HepG2 (cell line): ENCODE measurements at regions not wholly inside any gene's neighbourhood (a gene's known extent, or its start where the extent isn't known, plus 50 kb on each side); places are given as distances from the start of the nearest gene placed in this dataset.
A peak's percentile ranks its signal among the peaks of the same experiment; 100 is the strongest.

ENCODE experiments used
- ATAC-seq: fragments of 200-7000 bp; cut with Tn5 transposase; 3 replicates; pipeline ENCODE4 v1.9.1; 2020; ENCODE audit warnings: mild to moderate bottlenecking, moderate library complexity
- BruUV-seq: library from RNA; stranded (reverse); fragments of 400-500 nt; replicated peaks from 2 replicates; lab custom pipeline; 2021; lab: Mats Ljungman, UMichigan
- CTCF ChIA-PET: fragments of 300-600 bp; formaldehyde crosslinking; extraction: SDS; loops from one replicate; lab custom pipeline; 2021; ENCODE audit warnings: low total read pairs, inconsistent platforms, low intra/inter-chr PET ratio; lab: Yijun Ruan, JAX
- POLR2A ChIA-PET: fragments of 350-600 bp; sonication (Branson Sonifier 250); formaldehyde crosslinking; loops from one replicate; lab custom pipeline; 2020; ENCODE audit warnings: antibody characterized with exemption, inconsistent platforms; lab: Yijun Ruan, JAX
- DNase-seq: peaks from one replicate; pipeline ENCODE4 v3.0.0-alpha.2; 2015; ENCODE audit warnings: low spot score
- FAIRE-seq: peaks from 3 replicates; lab custom pipeline; 2011; peaks lifted over from hg19 to GRCh38; lab: Jason Lieb, UNC
- H2AFZ ChIP-seq: one replicate; pipeline ENCODE4 v1.6.1; 2011; ENCODE audit warnings: low read length, inconsistent platforms
- H3K27ac ChIP-seq: fragments of 300-600 bp; 3 replicates; pipeline ENCODE4 v1.8.0; 2011; ENCODE audit warnings: mixed run types, mild to moderate bottlenecking, mixed read lengths, low read length, inconsistent platforms; ENCODE audit not compliant: insufficient read depth; ENCODE audit errors: extremely low read length
- H3K27me3 ChIP-seq, 2 experiments: fragments of 200-600 bp in 1 of 2; 2 replicates in 1 of 2; 3 replicates in 1 of 2; pipeline versions ENCODE4 v1.6.0 to v1.8.0; 2011; ENCODE audit warnings: low read length in 2 of 2, mild to moderate bottlenecking in 2 of 2, moderate library complexity in 2 of 2, inconsistent platforms in 1 of 2; ENCODE audit not compliant: insufficient read depth in 2 of 2, control insufficient read depth in 1 of 2
- H3K36me3 ChIP-seq, 2 experiments: fragments of 200-600 bp in 1 of 2; replicated peaks in 1 of 2; 2 replicates in 1 of 2; 3 replicates in 1 of 2; pipeline versions ENCODE4 v1.5.1 to v1.8.0; 2011; ENCODE audit warnings: low read length in 2 of 2, inconsistent platforms in 1 of 2; ENCODE audit not compliant: insufficient read depth in 2 of 2, control insufficient read depth in 1 of 2
- H3K4me1 ChIP-seq: 2 replicates; pipeline ENCODE4 v1.5.1; 2012; ENCODE audit warnings: low read length, inconsistent platforms; ENCODE audit not compliant: insufficient read depth
- H3K4me2 ChIP-seq: 2 replicates; pipeline ENCODE4 v1.6.0; 2011; ENCODE audit warnings: low read depth, low read length, inconsistent platforms
- H3K4me3 ChIP-seq, 3 experiments: fragments of 200-600 bp in 1 of 3; sonication (generic), shearing (Covaris generic) in 1 of 3; replicated peaks in 1 of 3; 2 replicates each; pipeline ENCODE4 v1.5.1; 2011 to 2016; ENCODE audit warnings: low read length in 3 of 3, inconsistent platforms in 2 of 3, low read depth in 2 of 3, mild to moderate bottlenecking in 2 of 3, control low read depth in 1 of 3, mixed read lengths in 1 of 3; ENCODE audit not compliant: insufficient read depth in 1 of 3
- H3K79me2 ChIP-seq: one replicate; pipeline ENCODE4 v1.6.1; 2011; ENCODE audit warnings: low read length, inconsistent platforms; ENCODE audit not compliant: insufficient read depth
- H3K9ac ChIP-seq: 2 replicates; pipeline ENCODE4 v1.6.0; 2011; ENCODE audit warnings: mild to moderate bottlenecking, low read depth, low read length, inconsistent platforms; ENCODE audit not compliant: insufficient read depth
- H3K9me3 ChIP-seq: 2 replicates; pipeline ENCODE4 v1.5.1; 2012; ENCODE audit warnings: mild to moderate bottlenecking, low read length
- H4K20me1 ChIP-seq: 2 replicates; pipeline ENCODE4 v1.6.0; 2011; ENCODE audit warnings: inconsistent platforms, mild to moderate bottlenecking, low read length, moderate library complexity; ENCODE audit not compliant: insufficient read depth
- ASH2L ChIP-seq: fragments of 300-600, 200-600 bp; sonication (generic); IDR thresholded peaks from 2 replicates; pipeline ENCODE4 v1.7.0; 2017; ENCODE audit warnings: low read depth, mild to moderate bottlenecking, moderate library complexity, mixed read lengths, low read length; ENCODE audit not compliant: insufficient read length
- DPF2 ChIP-seq: sonication (generic); formaldehyde crosslinking; IDR thresholded peaks from 2 replicates; pipeline ENCODE4 v1.4.0; 2020; ENCODE audit warnings: mild to moderate bottlenecking, low read depth, missing genetic modification reagents, borderline replicate concordance
- FOSL2 ChIP-seq: sonication (generic); formaldehyde crosslinking; IDR thresholded peaks from 2 replicates; pipeline ENCODE4 v1.4.0; 2020; ENCODE audit warnings: missing genetic modification reagents
- FOXA1 ChIP-seq, 2 experiments: fragments of 450-650 bp in 1 of 2; sonication (generic) in 1 of 2; formaldehyde crosslinking in 1 of 2; IDR thresholded peaks; 2 replicates each; pipeline versions ENCODE4 v1.4.0 to v1.6.1; 2016 to 2020; ENCODE audit warnings: missing genetic modification reagents in 1 of 2
- FOXA3 ChIP-seq: IDR thresholded peaks from 2 replicates; pipeline ENCODE4 v1.6.1; 2016; ENCODE audit warnings: missing genetic modification reagents, missing compliant biosample characterization
- MED8 ChIP-seq: sonication (generic); formaldehyde crosslinking; IDR thresholded peaks from 2 replicates; pipeline ENCODE4 v1.8.1; 2023; ENCODE audit warnings: mild to moderate bottlenecking, missing genetic modification reagents; ENCODE audit not compliant: insufficient replicate concordance
- SALL1 ChIP-seq: sonication (generic); formaldehyde crosslinking; IDR thresholded peaks from 2 replicates; pipeline ENCODE4 v1.8.0; 2022; ENCODE audit warnings: mild to moderate bottlenecking, missing genetic modification reagents
- SOX13 ChIP-seq, 3 experiments: fragments of 450-650 bp in 1 of 3; sonication (generic) in 1 of 3; formaldehyde crosslinking in 1 of 3; IDR thresholded peaks in 2 of 3; conservative IDR thresholded peaks in 1 of 3; 2 replicates each; pipeline versions ENCODE4 v1.5.0 to v1.6.1; 2016 to 2020; ENCODE audit warnings: antibody characterized with exemption in 1 of 3, mild to moderate bottlenecking in 1 of 3, missing compliant biosample characterization in 1 of 3, missing genetic modification reagents in 1 of 3, moderate library complexity in 1 of 3
- STAG1 ChIP-seq: sonication (generic); formaldehyde crosslinking; IDR thresholded peaks from 2 replicates; pipeline ENCODE4 v1.4.0; 2020; ENCODE audit warnings: missing genetic modification reagents
- ZNF44 ChIP-seq: sonication (generic); formaldehyde crosslinking; IDR thresholded peaks from 2 replicates; pipeline ENCODE4 v1.5.1; 2020; ENCODE audit warnings: mild to moderate bottlenecking, missing genetic modification reagents
- ZNF644 ChIP-seq: IDR thresholded peaks from 2 replicates; pipeline ENCODE4 v1.6.1; 2016; ENCODE audit warnings: low read depth
- ZNF790 ChIP-seq: sonication (generic); formaldehyde crosslinking; IDR thresholded peaks from 2 replicates; pipeline ENCODE4 v1.8.0; 2022; ENCODE audit warnings: missing genetic modification reagents, mild to moderate bottlenecking, borderline replicate concordance
- WGBS: methylation state at CpG from one replicate; pipeline ENCODE4 v1.1.6; 2017; ENCODE audit warnings: low lambda C conversion rate; 5-methylcytosine and 5-hydroxymethylcytosine counted together
- in situ Hi-C: cut with HindIII; loops from 2 replicates; pipeline ENCODE4 v1.10.0; 2017; ENCODE audit warnings: low pct_unique_long_range_greater_than_20kb; ENCODE audit not compliant: extremely low pct_ligation_motif_present
- intact Hi-C: fragments of 100-400 bp; cut with micrococcal nuclease; formaldehyde crosslinking; loops from one replicate; pipeline ENCODE4 v1.10.0; 2022; ENCODE audit not compliant: unreplicated experiment
- TF ChIP-seq, protein P1 (sequence below): IDR thresholded peaks from 2 replicates; pipeline ENCODE4 v1.6.1; 2016; ENCODE audit warnings: missing genetic modification reagents, missing compliant biosample characterization
- TF ChIP-seq, protein P2 (sequence below): sonication (generic); formaldehyde crosslinking; IDR thresholded peaks from 2 replicates; pipeline ENCODE4 v1.4.0; 2020; ENCODE audit warnings: missing genetic modification reagents, mild to moderate bottlenecking, borderline replicate concordance
- TF ChIP-seq, protein P3 (sequence below): IDR thresholded peaks from 2 replicates; pipeline ENCODE4 v1.4.0; 2020; ENCODE audit warnings: mild to moderate bottlenecking, missing genetic modification reagents
- TF ChIP-seq, protein P4 (sequence below): sonication (generic); formaldehyde crosslinking; IDR thresholded peaks from 2 replicates; pipeline ENCODE4 v1.4.0; 2020; ENCODE audit warnings: missing genetic modification reagents

- Histone ChIP-seq H3K4me3 (peak overlapping the region in 1 of 3 experiments; percentile 17; a peak in 1 of 6 replicates), H3K36me3 (no peaks in the 10 kb centered on the region), H3K4me2 (peak overlapping the region; percentile 48), H3K27me3 (no peaks in the 10 kb centered on the region), H3K4me1 (peaks cover 79% of the 10 kb centered on the region), H3K9me3 (no peaks in the 10 kb centered on the region), H2AFZ (no peak overlapping the region), H3K27ac (peak overlapping the region; percentile 6), H4K20me1 (no peaks in the 10 kb centered on the region), H3K79me2 (no peaks in the 10 kb centered on the region), H3K9ac (no peak overlapping the region)
- no TSS peak for BruUV-seq
- DNase-seq, result peak; percentile 82
- peak; percentile 32 for FAIRE-seq
- intact Hi-C loops (no loop called here), in situ Hi-C loops (no loop called here)
- 12% methylated on average over 4 of the region's 4 CpGs for WGBS
- ChIA-PET CTCF (no interaction called here), POLR2A (interaction anchor here (1.0 to 6.6 kb wide), 6 partner anchors 14 to 88 kb away, joined by 3 to 66 read pairs (median 16); partner anchors contain the start of gene ARF6)
- ATAC-seq, result peak; percentile 83
- no peak for TF ChIP-seq FOXA1 (IDR thresholded peaks at IDR 0.05)
- peak; percentile 42; the same call in 1 of the 2 replicates for TF ChIP-seq FOXA1 (CRISPR knock-in tag; IDR thresholded peaks at IDR 0.05)
- TF ChIP-seq FOXA3, result peak; percentile 63
- TF ChIP-seq SALL1 (CRISPR knock-in tag), result 0 out of 2 replicates have a peak, but pooled peaks have one; percentile 33
- TF ChIP-seq ASH2L, result peak; percentile 16
- TF ChIP-seq, protein P1, sequence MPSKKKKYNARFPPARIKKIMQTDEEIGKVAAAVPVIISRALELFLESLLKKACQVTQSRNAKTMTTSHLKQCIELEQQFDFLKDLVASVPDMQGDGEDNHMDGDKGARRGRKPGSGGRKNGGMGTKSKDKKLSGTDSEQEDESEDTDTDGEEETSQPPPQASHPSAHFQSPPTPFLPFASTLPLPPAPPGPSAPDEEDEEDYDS (CRISPR knock-in tag), result no peak
- TF ChIP-seq FOSL2 (CRISPR knock-in tag), result peak; percentile 91
- no peak for TF ChIP-seq ZNF44
- TF ChIP-seq ZNF644 (CRISPR knock-in tag), result 0 out of 2 replicates have a peak, but pooled peaks have one; percentile 21
- TF ChIP-seq, protein P2, sequence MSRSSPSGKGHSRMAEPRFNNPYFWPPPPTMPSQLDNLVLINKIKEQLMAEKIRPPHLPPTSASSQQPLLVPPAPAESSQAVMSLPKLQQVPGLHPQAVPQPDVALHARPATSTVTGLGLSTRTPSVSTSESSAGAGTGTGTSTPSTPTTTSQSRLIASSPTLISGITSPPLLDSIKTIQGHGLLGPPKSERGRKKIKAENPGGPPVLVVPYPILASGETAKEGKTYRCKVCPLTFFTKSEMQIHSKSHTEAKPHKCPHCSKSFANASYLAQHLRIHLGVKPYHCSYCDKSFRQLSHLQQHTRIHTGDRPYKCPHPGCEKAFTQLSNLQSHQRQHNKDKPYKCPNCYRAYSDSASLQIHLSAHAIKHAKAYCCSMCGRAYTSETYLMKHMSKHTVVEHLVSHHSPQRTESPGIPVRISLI (CRISPR knock-in tag), result 0 out of 2 replicates have a peak, but pooled peaks have one; percentile 43
- no peak for TF ChIP-seq SOX13 (IDR thresholded peaks at IDR 0.05)
- TF ChIP-seq SOX13 (CRISPR knock-in tag; conservative IDR thresholded peaks at IDR 0.05 in 1 of 2, IDR thresholded peaks at IDR 0.05 in 1 of 2), result 0 out of 4 replicates have a peak, but pooled peaks of 1 of the 2 experiments have one; percentile 11
- TF ChIP-seq, protein P3, sequence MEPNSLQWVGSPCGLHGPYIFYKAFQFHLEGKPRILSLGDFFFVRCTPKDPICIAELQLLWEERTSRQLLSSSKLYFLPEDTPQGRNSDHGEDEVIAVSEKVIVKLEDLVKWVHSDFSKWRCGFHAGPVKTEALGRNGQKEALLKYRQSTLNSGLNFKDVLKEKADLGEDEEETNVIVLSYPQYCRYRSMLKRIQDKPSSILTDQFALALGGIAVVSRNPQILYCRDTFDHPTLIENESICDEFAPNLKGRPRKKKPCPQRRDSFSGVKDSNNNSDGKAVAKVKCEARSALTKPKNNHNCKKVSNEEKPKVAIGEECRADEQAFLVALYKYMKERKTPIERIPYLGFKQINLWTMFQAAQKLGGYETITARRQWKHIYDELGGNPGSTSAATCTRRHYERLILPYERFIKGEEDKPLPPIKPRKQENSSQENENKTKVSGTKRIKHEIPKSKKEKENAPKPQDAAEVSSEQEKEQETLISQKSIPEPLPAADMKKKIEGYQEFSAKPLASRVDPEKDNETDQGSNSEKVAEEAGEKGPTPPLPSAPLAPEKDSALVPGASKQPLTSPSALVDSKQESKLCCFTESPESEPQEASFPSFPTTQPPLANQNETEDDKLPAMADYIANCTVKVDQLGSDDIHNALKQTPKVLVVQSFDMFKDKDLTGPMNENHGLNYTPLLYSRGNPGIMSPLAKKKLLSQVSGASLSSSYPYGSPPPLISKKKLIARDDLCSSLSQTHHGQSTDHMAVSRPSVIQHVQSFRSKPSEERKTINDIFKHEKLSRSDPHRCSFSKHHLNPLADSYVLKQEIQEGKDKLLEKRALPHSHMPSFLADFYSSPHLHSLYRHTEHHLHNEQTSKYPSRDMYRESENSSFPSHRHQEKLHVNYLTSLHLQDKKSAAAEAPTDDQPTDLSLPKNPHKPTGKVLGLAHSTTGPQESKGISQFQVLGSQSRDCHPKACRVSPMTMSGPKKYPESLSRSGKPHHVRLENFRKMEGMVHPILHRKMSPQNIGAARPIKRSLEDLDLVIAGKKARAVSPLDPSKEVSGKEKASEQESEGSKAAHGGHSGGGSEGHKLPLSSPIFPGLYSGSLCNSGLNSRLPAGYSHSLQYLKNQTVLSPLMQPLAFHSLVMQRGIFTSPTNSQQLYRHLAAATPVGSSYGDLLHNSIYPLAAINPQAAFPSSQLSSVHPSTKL (CRISPR knock-in tag), result peak; percentile 52; the same call in 1 of the 2 replicates
- peak; percentile 38; the same call in 1 of the 2 replicates for TF ChIP-seq DPF2
- TF ChIP-seq, protein P4, sequence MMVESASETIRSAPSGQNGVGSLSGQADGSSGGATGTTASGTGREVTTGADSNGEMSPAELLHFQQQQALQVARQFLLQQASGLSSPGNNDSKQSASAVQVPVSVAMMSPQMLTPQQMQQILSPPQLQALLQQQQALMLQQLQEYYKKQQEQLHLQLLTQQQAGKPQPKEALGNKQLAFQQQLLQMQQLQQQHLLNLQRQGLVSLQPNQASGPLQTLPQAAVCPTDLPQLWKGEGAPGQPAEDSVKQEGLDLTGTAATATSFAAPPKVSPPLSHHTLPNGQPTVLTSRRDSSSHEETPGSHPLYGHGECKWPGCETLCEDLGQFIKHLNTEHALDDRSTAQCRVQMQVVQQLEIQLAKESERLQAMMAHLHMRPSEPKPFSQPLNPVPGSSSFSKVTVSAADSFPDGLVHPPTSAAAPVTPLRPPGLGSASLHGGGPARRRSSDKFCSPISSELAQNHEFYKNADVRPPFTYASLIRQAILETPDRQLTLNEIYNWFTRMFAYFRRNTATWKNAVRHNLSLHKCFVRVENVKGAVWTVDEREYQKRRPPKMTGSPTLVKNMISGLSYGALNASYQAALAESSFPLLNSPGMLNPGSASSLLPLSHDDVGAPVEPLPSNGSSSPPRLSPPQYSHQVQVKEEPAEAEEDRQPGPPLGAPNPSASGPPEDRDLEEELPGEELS (CRISPR knock-in tag), result peak; percentile 25; the same call in 1 of the 2 replicates
- TF ChIP-seq MED8 (CRISPR knock-in tag), result no peak
- TF ChIP-seq STAG1 (CRISPR knock-in tag), result no peak
- no peak for TF ChIP-seq ZNF790 (CRISPR knock-in tag)
Measured at GRCh38 chr14:49972823-49973222, 79.9 kb downstream of the ARF6 start.
